ENCODE measurements at regions not wholly inside any gene's neighbourhood (a gene's known extent, or its start where the extent isn't known, plus 50 kb on each side); places are given as distances from the start of the nearest gene placed in this dataset.

DNA sequence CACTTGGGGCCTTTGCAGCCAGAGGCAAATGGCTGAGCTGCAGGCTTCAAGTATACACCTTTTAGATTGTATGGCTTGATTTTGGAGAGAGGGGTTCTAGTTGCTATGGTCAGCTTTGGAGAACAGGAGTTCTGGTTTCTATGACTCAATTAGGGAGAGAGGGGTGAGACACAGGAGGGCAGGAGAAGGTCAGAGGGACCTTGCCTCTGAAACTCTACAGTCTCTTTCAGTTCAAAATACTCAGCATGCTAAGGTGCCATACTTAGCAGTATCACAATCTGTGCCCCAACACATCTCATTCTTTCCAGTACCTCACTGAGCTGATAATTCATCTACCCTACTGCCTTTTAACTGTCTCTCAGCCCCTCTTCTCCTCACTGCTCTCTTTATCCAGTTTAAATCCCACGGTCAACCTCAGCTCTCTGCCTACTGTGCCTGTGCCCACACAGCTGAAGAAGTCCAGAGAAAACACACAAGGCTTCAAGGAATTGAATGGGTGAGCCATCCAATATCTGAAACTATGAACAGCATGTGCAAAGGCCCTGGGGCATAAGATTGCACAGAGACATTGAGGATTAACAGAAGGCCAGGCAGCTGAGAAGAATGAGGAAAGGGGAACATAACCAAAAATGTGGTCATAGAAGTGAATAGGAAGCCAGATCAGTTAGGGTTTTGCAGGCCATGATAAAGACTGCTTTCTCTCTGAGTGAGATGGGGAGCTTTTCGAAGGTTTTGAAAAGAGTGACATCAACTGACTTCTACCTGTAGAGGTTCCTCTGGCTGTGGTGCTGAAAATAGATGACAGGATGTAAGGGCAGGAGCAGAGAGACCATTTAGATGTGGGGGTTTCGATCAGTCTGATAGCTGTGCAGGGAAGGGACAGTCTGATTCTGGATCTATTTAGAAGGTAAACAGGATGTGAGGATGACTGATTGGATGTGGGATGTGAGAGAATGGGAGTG lies 54.5 kb upstream of the C3orf80 start:
- DNase-seq: no peak

DNA sequence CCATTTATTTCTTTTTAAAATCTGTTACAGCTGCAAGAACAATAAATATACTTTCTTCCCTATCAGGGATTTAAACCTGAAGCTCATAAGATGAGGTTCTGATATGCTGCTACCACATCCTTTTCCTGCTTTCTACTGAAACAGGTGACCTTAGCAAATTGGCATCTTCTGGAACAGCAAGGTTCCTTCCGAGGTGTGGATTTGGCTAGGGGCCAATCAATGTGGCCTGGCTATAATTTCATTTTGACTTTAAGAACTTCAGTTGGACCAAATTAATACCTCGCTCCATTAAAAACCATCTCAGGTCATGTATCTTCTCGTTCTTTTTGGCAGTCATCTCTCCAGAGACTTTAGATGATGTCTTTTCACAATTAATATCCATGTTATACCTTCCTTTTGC lies 53.4 kb upstream of the C3orf80 start:
- DNase-seq: no peak

DNA sequence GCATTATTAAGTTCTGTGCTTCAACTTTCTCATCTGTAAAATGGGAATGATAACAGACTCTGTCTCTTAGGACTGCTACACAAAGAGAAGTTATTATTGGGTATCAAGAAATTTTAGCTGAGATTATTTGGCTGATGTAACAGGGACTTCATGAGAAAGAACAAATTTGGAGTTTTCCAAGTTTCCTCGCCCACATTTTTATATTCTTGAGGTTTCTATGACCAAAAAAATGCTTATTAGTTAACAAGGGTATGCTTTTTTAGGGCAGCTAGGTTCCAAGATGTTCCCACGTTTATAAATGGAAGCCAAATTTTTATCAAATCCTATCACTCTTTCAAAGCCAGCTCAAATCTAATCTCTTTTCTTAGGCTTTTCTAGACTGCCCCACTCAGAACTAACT lies 50.6 kb upstream of the C3orf80 start:
- DNase-seq: no peak

Measured in HCEC 1CT (cell line).